BLaER1 treated with 17β-estradiol and CSF1 and Interleukin-3, amounts not matched to agents 10 nM and 100 nM (cell line): ENCODE measurements at regions not wholly inside any gene's neighbourhood (a gene's known extent, or its start where the extent isn't known, plus 50 kb on each side); places are given as distances from the start of the nearest gene placed in this dataset.

Source experiments
- H3K27ac ChIP-seq, 11 experiments: shearing (Covaris generic); formaldehyde crosslinking; 2 replicates each; pipeline ENCODE4 v1.8.1; 2022
- H3K27me3 ChIP-seq, 11 experiments: shearing (Covaris generic); formaldehyde crosslinking; 2 replicates each; pipeline ENCODE4 v1.8.1; 2022
- H3K36me3 ChIP-seq, 11 experiments: shearing (Covaris generic); formaldehyde crosslinking; 2 replicates each; pipeline ENCODE4 v1.8.1; 2022
- H3K4me1 ChIP-seq, 10 experiments: shearing (Covaris generic); formaldehyde crosslinking; 2 replicates each; pipeline ENCODE4 v1.8.1; 2022
- H3K4me2 ChIP-seq, 11 experiments: shearing (Covaris generic); formaldehyde crosslinking; 2 replicates each; pipeline ENCODE4 v1.8.1; 2022
- H3K4me3 ChIP-seq, 10 experiments: shearing (Covaris generic); formaldehyde crosslinking; 2 replicates each; pipeline ENCODE4 v1.8.1; 2022
- H3K9ac ChIP-seq, 11 experiments: shearing (Covaris generic); formaldehyde crosslinking; 2 replicates each; pipeline ENCODE4 v1.8.1; 2022
- H3K9me3 ChIP-seq, 11 experiments: shearing (Covaris generic); formaldehyde crosslinking; replicated peaks in 1 of 11; 2 replicates each; pipeline ENCODE4 v1.8.1; 2022
- H4K20me1 ChIP-seq, 11 experiments: shearing (Covaris generic); formaldehyde crosslinking; 2 replicates each; pipeline ENCODE4 v1.8.1; 2022
- Cebpa-rat ChIP-seq, 11 experiments: shearing (Covaris generic); IDR thresholded peaks; 2 replicates each; pipeline ENCODE4 v1.8.1; 2022

- Histone ChIP-seq H3K27ac (no peak overlapping the region), H3K4me1 (no peaks in the 10 kb centered on the region), H3K9me3 (no peaks in the 10 kb centered on the region), H3K27me3 (no peaks in the 10 kb centered on the region), H3K36me3 (peaks cover 0 to 8% (median 0%) of the 10 kb centered on the region in 11 experiments; a peak in 1 of 22 replicates), H3K4me2 (no peak overlapping the region), H3K4me3 (no peak overlapping the region), H4K20me1 (no peaks in the 10 kb centered on the region), H3K9ac (no peak overlapping the region)
- TF ChIP-seq Cebpa-rat (IDR thresholded peaks at IDR 0.05) = no peak
Measured at GRCh38 chr2:143968360-143968759, 551.6 kb downstream of the ZEB2 start.

DNA sequence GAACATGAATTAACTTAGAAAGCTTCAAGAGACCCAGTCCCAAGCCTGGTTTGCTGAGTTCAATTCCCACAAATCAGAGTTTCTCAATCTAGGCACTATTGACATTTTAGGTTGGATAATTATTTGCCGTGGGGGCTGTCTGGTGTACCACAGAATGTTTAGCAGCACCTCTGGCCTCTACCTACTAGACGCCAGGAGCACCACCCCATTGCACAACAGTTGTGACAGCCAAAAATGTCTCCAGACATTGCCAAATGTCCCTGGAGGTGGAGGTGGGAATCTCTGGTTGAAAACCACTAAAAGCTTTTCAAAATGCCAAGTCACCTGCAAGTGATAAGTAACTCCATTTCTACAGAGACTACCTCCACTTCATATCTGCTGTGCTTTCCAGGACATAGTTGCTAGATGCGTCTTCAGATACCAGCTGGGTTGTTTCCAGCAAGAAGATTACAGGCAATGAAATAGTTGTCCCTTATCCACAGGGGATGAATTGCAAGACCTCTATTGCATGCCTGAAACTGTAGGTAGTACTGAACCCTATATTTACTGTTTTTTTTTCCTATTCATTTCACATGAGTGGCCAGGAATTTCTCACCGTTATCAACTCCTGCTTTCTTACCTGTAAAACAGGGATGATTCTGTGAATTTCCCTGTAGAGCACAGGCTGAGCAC is 554.3 kb downstream of the ZEB2 start:
- peaks cover 0 to 8% (median 0%) of the 10 kb centered on the region in 11 experiments; a peak in 1 of 22 replicates for H3K36me3 ChIP-seq
- H3K4me2 ChIP-seq = no peak overlapping the region
- H3K27me3 ChIP-seq = no peaks in the 10 kb centered on the region
- H3K4me1 ChIP-seq = peaks cover 0 to 5% (median 0%) of the 10 kb centered on the region in 10 experiments; a peak in 1 of 20 replicates
- H3K27ac ChIP-seq = no peak overlapping the region
- no peak overlapping the region for H3K9ac ChIP-seq
- H3K9me3 ChIP-seq = no peaks in the 10 kb centered on the region
- H3K4me3 ChIP-seq = no peak overlapping the region
- H4K20me1 ChIP-seq = no peaks in the 10 kb centered on the region
- no peak; a peak in 1 of 22 replicates for TF ChIP-seq Cebpa-rat (IDR thresholded peaks at IDR 0.05)

DNA sequence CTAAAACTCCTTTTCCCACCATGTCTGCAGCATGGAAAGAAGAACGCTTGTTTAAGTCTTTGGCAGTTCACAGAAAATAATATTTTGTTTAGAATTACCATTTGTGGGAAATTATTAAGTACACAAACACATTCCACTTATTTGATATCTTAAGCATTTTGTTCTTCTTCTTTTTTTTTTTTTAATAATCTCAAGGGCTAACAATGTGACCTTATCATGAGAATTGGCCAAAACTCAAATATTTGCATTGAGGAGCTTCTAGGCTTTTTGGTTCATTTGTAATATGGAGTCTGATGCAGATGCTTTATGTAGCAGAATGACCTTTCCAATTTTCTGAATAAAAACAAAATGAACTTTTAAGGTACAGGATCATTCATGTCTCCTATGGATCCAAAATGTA is 555.0 kb downstream of the ZEB2 start:
- no peak overlapping the region for H3K9ac ChIP-seq
- H3K4me3 ChIP-seq = no peak overlapping the region
- no peaks in the 10 kb centered on the region for H4K20me1 ChIP-seq
- H3K27me3 ChIP-seq = no peaks in the 10 kb centered on the region
- H3K9me3 ChIP-seq = no peaks in the 10 kb centered on the region
- no peak overlapping the region for H3K27ac ChIP-seq
- H3K4me2 ChIP-seq = no peak overlapping the region
- H3K36me3 ChIP-seq = peaks cover 0 to 8% (median 0%) of the 10 kb centered on the region in 11 experiments; a peak in 1 of 22 replicates
- H3K4me1 ChIP-seq = peaks cover 0 to 5% (median 0%) of the 10 kb centered on the region in 10 experiments; a peak in 1 of 20 replicates
- no peak for TF ChIP-seq Cebpa-rat (IDR thresholded peaks at IDR 0.05)

DNA sequence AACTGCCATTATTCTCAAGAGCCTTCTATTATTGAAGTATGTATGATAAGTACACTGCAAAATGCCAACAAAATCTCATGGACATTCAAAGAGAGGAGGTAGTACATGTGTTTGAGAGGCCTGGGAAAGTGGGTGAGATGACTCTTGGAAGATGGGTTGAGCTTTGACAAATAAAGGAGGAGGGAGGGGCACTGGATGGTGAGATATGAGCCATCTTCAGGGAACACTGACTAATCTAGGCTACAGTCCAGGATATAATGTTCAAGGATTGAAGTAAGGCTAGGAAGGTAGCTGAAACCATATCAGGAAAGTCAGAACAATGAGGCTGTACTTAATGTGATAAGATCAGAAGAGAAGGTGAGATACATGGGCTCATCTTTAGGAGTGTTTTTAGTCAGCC is 559.7 kb downstream of the ZEB2 start:
- Histone ChIP-seq H3K36me3 (no peaks in the 10 kb centered on the region), H3K9ac (no peak overlapping the region), H4K20me1 (no peaks in the 10 kb centered on the region), H3K4me2 (no peak overlapping the region), H3K27me3 (no peaks in the 10 kb centered on the region), H3K4me3 (no peak overlapping the region), H3K9me3 (no peaks in the 10 kb centered on the region), H3K4me1 (peaks cover 0 to 5% (median 0%) of the 10 kb centered on the region in 10 experiments; a peak in 1 of 20 replicates), H3K27ac (no peak overlapping the region)
- no peak for TF ChIP-seq Cebpa-rat (IDR thresholded peaks at IDR 0.05)

- no peak for TF ChIP-seq Cebpa-rat (IDR thresholded peaks at IDR 0.05)
- H3K4me3 ChIP-seq = no peak overlapping the region
- H3K9ac ChIP-seq = no peak overlapping the region
- H3K27ac ChIP-seq = no peak overlapping the region
- no peaks in the 10 kb centered on the region for H3K36me3 ChIP-seq
- H3K4me2 ChIP-seq = no peak overlapping the region
- H3K9me3 ChIP-seq = no peaks in the 10 kb centered on the region
- H3K27me3 ChIP-seq = no peaks in the 10 kb centered on the region
- H4K20me1 ChIP-seq = no peaks in the 10 kb centered on the region
- peaks cover 0 to 2% (median 0%) of the 10 kb centered on the region in 10 experiments; a peak in 1 of 20 replicates for H3K4me1 ChIP-seq
Measured at GRCh38 chr2:143957321-143957720, 562.6 kb downstream of the ZEB2 start.

- Histone ChIP-seq H3K4me2 (no peak overlapping the region), H3K4me3 (no peak overlapping the region), H3K27me3 (no peaks in the 10 kb centered on the region), H3K27ac (no peak overlapping the region), H3K9me3 (no peaks in the 10 kb centered on the region), H3K36me3 (no peaks in the 10 kb centered on the region; a peak in 1 of 22 replicates), H4K20me1 (no peaks in the 10 kb centered on the region), H3K4me1 (no peaks in the 10 kb centered on the region), H3K9ac (no peak overlapping the region)
- no peak for TF ChIP-seq Cebpa-rat (IDR thresholded peaks at IDR 0.05)
Measured at GRCh38 chr2:143955401-143956065, 564.4 kb downstream of the ZEB2 start.

DNA sequence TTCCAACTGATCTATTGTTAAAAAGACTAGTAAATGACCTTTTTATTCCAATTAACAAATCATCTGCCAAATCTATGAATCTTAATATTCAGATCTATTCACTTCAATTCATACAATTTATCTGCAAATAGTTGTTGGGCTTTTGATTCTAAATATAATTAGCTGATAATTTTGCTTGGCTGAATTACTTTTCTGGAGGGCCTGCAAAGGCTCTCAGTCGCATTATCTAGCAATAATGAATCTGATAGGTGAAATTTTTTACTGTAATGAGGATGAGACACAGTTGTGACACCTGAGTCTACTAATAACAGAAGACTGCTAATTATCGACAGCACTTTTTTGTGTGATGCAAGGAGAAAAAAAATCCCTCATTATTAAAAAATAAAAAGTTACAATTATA is 565.1 kb downstream of the ZEB2 start:
- no peak for TF ChIP-seq Cebpa-rat (IDR thresholded peaks at IDR 0.05)
- H3K27me3 ChIP-seq = no peaks in the 10 kb centered on the region
- H3K27ac ChIP-seq = no peak overlapping the region
- no peaks in the 10 kb centered on the region for H3K9me3 ChIP-seq
- no peak overlapping the region for H3K4me3 ChIP-seq
- H3K36me3 ChIP-seq = no peaks in the 10 kb centered on the region; a peak in 1 of 22 replicates
- no peaks in the 10 kb centered on the region for H4K20me1 ChIP-seq
- no peaks in the 10 kb centered on the region for H3K4me1 ChIP-seq
- no peak overlapping the region for H3K4me2 ChIP-seq
- no peak overlapping the region for H3K9ac ChIP-seq

GRCh38 chr2:143954186-143954585 is 565.7 kb downstream of the ZEB2 start:
- H4K20me1 ChIP-seq = no peaks in the 10 kb centered on the region
- no peaks in the 10 kb centered on the region; a peak in 1 of 22 replicates for H3K36me3 ChIP-seq
- no peaks in the 10 kb centered on the region for H3K27me3 ChIP-seq
- H3K9ac ChIP-seq = no peak overlapping the region
- no peak overlapping the region for H3K4me3 ChIP-seq
- H3K27ac ChIP-seq = no peak overlapping the region
- TF ChIP-seq Cebpa-rat (IDR thresholded peaks at IDR 0.05) = no peak
- H3K4me1 ChIP-seq = no peaks in the 10 kb centered on the region
- no peaks in the 10 kb centered on the region for H3K9me3 ChIP-seq
- no peak overlapping the region for H3K4me2 ChIP-seq

DNA sequence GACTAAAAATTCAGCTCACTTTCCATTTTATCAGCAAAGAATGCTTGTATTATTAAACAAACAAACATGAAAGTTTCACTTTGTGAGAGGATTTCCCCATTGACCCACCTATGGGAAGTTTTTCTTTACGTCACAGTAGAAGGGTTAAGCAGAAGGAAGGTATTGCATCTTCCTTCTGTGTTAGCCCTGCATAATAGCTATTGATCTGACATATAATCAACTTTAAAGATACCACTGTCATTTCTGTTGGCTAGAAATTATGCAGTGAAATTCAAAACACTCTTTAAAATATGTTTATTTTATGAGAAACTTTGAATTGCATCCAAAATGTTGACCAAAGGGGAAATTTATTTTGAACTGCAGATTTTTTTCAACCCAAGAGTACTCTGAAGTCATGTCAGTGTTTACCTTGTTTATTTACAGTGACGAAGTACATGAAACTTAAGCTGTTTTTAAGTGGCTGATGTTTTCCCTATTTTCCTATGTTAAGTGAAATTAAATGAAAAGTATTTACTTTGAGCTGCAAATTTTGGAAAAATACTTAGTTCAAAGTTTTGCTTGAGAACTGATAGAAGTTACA is 566.4 kb downstream of the ZEB2 start:
- Histone ChIP-seq H3K36me3 (no peaks in the 10 kb centered on the region; a peak in 1 of 22 replicates), H4K20me1 (no peaks in the 10 kb centered on the region), H3K27ac (no peak overlapping the region), H3K9ac (no peak overlapping the region), H3K4me1 (no peaks in the 10 kb centered on the region), H3K4me3 (no peak overlapping the region), H3K4me2 (no peak overlapping the region), H3K9me3 (no peaks in the 10 kb centered on the region), H3K27me3 (no peaks in the 10 kb centered on the region)
- TF ChIP-seq Cebpa-rat (IDR thresholded peaks at IDR 0.05) = no peak
